T-cell (primary cell): ENCODE measurements at regions not wholly inside any gene's neighbourhood (a gene's known extent, or its start where the extent isn't known, plus 50 kb on each side); places are given as distances from the start of the nearest gene placed in this dataset.

ENCODE experiments used
- ATAC-seq, 4 experiments: fragments of 200-7000 bp in 3 of 4; fragments of 150-1000 bp in 1 of 4; cut with Tn5 transposase; replicated peaks in 1 of 4; 1 replicate in 3 of 4; 2 replicates in 1 of 4; pipeline ENCODE4 v1.10.0; 2021; ENCODE audit warnings: moderate library complexity in 3 of 4, mild to moderate bottlenecking in 2 of 4, moderate number of reproducible peaks in 1 of 4
- CTCF ChIA-PET, 2 donors: fragments of 300-600 bp; sonication (Branson Sonifier 250); formaldehyde crosslinking; loops; one replicate each; lab custom pipeline; 2022; ENCODE audit warnings: antibody characterized with exemption in 2 of 2; lab: Charles Lee
- POLR2A ChIA-PET, 2 donors: fragments of 300-600 bp; sonication (Branson Sonifier 250); formaldehyde crosslinking; loops; one replicate each; lab custom pipeline; 2022; ENCODE audit warnings: antibody characterized with exemption in 2 of 2; lab: Charles Lee
- DNase-seq, 35 experiments: peaks; one replicate each; pipeline versions ENCODE4 v3.0.0 to v3.0.0-alpha.2; 2013 to 2023
- H3K27ac ChIP-seq: one replicate; pipeline ENCODE4 v1.5.1; 2013; ENCODE audit warnings: low read length
- H3K27me3 ChIP-seq, 2 experiments: replicated peaks in 1 of 2; 1 replicate in 1 of 2; 2 replicates in 1 of 2; pipeline versions ENCODE4 v1.6.1 to v1.7.0; 2013; ENCODE audit warnings: low read length in 1 of 2, mixed read lengths in 1 of 2; ENCODE audit not compliant: control insufficient read depth in 2 of 2, insufficient read depth in 2 of 2; ENCODE audit errors: extremely low read depth in 1 of 2
- H3K36me3 ChIP-seq, 2 donors: 1 replicate in 1 of 2; 2 replicates in 1 of 2; pipeline versions ENCODE4 v1.6.1 to v1.7.0; 2013; ENCODE audit warnings: low read length in 1 of 2; ENCODE audit not compliant: control insufficient read depth in 2 of 2, insufficient read depth in 1 of 2; ENCODE audit errors: extremely low read depth in 1 of 2
- H3K4me1 ChIP-seq, 2 experiments: 1 replicate in 1 of 2; 2 replicates in 1 of 2; pipeline versions ENCODE4 v1.6.1 to v1.7.0; 2013; ENCODE audit warnings: low read length in 2 of 2, mixed read lengths in 1 of 2; ENCODE audit not compliant: insufficient read depth in 2 of 2, control insufficient read depth in 1 of 2; ENCODE audit errors: extremely low read depth in 1 of 2
- H3K4me3 ChIP-seq, 2 donors: 1 replicate in 1 of 2; 2 replicates in 1 of 2; pipeline versions ENCODE4 v1.5.1 to v1.7.0; 2013; ENCODE audit warnings: mild to moderate bottlenecking in 2 of 2, low read length in 1 of 2, moderate library complexity in 1 of 2; ENCODE audit not compliant: control insufficient read depth in 1 of 2; ENCODE audit errors: extremely low read depth in 1 of 2
- H3K9me3 ChIP-seq: 2 replicates; pipeline ENCODE4 v1.7.0; 2013
- H3K27ac Mint-ChIP-seq, 2 donors: one replicate each; pipeline ENCODE4 v1.8.0; 2020 to 2021; ENCODE audit warnings: mild to moderate bottlenecking in 2 of 2, mixed read lengths in 2 of 2
- H3K27me3 Mint-ChIP-seq, 2 donors: one replicate each; pipeline ENCODE4 v1.8.0; 2021 to 2022; ENCODE audit warnings: mixed read lengths in 2 of 2
- H3K36me3 Mint-ChIP-seq: one replicate; pipeline ENCODE4 v1.8.0; 2021; ENCODE audit warnings: mixed read lengths
- H3K4me1 Mint-ChIP-seq, 3 donors: one replicate each; pipeline ENCODE4 v1.8.0; 2020 to 2022; ENCODE audit warnings: mixed read lengths in 3 of 3, mild to moderate bottlenecking in 1 of 3
- H3K4me3 Mint-ChIP-seq, 3 donors: one replicate each; pipeline ENCODE4 v1.8.0; 2020 to 2022; ENCODE audit warnings: mild to moderate bottlenecking in 3 of 3, mixed read lengths in 3 of 3, moderate library complexity in 3 of 3
- H3K9me3 Mint-ChIP-seq, 3 donors: one replicate each; pipeline ENCODE4 v1.8.0; 2020 to 2022; ENCODE audit warnings: mixed read lengths in 3 of 3
- WGBS: methylation state at CpG from one replicate; pipeline ENCODE4 v1.1.5; 2013; ENCODE audit warnings: missing lambda C conversion rate; ENCODE audit not compliant: insufficient coverage; 5-methylcytosine and 5-hydroxymethylcytosine counted together

DNA sequence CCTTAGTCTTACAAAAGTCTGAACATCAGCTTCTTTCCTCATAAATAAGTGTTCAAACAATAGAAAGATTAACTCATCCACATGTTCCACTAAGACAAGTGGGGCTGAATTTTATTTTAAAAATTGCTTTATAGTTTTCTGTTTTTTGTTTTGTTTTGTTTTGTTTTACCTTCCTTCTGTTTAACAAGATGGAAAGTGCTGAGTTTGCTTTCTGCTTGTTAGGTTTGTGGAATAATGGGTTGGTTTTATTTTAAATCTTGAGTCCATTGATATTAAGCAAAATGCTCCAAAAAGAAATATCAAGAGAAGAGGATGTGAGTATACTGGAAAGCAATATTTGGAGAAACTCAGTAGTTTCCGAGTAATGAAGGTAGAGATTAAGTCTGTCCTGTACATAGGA is 458.7 kb downstream of the FAT4 start:
- Histone ChIP-seq H3K4me1 (no peaks in the 10 kb centered on the region), H3K36me3 (no peaks in the 10 kb centered on the region), H3K27ac (no peak overlapping the region), H3K4me3 (no peak overlapping the region), H3K9me3 (no peaks in the 10 kb centered on the region), H3K27me3 (no peaks in the 10 kb centered on the region)
- ChIA-PET CTCF (no interaction called here), POLR2A (no interaction called here)
- no peak overlapping the region for H3K27ac Mint-ChIP-seq
- no peaks in the 10 kb centered on the region for H3K36me3 Mint-ChIP-seq
- whole genome bisulfite sequencing: no CpG with 5 or more reads among the region's 1 CpG
- no peaks in the 10 kb centered on the region for H3K4me1 Mint-ChIP-seq
- ATAC-seq (no peak), DNase-seq (no peak)
- H3K4me3 Mint-ChIP-seq: no peak overlapping the region
- H3K9me3 Mint-ChIP-seq: peaks cover 11 to 27% (median 16%) of the 10 kb centered on the region in 3 donors
- no peaks in the 10 kb centered on the region for H3K27me3 Mint-ChIP-seq

DNA sequence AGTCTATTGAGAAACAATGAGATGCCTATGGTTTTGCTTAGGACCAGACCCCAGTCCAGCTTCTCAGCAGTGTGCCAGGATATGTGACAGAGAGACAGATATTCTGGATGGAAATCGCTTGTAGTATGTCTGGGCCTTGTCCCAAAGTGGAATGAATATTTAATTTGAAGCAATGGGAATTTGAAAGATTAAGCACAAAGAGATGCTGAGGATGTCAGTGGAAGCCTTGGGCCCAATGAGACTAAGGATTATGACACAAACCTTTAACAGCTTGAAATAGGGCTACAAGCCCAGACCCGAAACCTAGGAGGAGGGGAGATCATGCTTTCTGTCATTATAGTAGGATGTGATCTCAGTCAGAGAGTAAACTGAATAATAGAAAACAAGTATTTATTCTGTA is 459.2 kb downstream of the FAT4 start:
- Mint-ChIP-seq H3K27ac (no peak overlapping the region), H3K9me3 (peaks cover 12 to 27% (median 16%) of the 10 kb centered on the region in 3 donors), H3K4me1 (no peaks in the 10 kb centered on the region), H3K27me3 (no peaks in the 10 kb centered on the region), H3K4me3 (no peak overlapping the region), H3K36me3 (no peaks in the 10 kb centered on the region)
- no peak for ATAC-seq
- no peak for DNase-seq
- 73% methylated on average over 2 of the region's 2 CpGs for WGBS
- ChIA-PET CTCF (no interaction called here), POLR2A (no interaction called here)
- Histone ChIP-seq H3K4me1 (no peaks in the 10 kb centered on the region), H3K4me3 (no peak overlapping the region), H3K9me3 (no peaks in the 10 kb centered on the region), H3K36me3 (no peaks in the 10 kb centered on the region), H3K27me3 (no peaks in the 10 kb centered on the region), H3K27ac (no peak overlapping the region)

DNA sequence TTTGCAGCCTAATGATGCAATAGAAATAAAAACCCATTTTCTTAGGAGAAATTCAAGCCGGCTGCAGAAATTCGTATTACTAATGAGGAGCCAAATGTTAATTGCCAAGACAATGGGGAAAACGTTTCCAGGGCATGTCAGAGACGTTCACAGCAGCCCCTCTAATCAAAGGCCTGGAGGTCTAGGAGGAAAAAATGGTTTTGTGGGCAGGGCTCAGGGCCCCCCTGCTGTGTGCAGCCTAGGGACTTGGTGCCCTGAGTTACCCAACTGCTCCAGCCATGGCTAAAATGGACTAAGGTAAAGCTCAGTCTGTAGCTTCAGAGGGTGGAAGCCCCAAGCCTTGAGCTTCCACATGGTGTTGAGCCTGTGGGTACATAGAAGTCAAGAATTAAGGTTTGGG is 461.4 kb downstream of the FAT4 start:
- ChIA-PET POLR2A (no interaction called here), CTCF (no interaction called here)
- no peaks in the 10 kb centered on the region for H3K27me3 Mint-ChIP-seq
- no peak overlapping the region for H3K27ac Mint-ChIP-seq
- Histone ChIP-seq H3K4me1 (no peaks in the 10 kb centered on the region), H3K9me3 (no peaks in the 10 kb centered on the region), H3K27ac (no peak overlapping the region), H3K27me3 (no peaks in the 10 kb centered on the region), H3K36me3 (no peaks in the 10 kb centered on the region), H3K4me3 (no peak overlapping the region)
- H3K36me3 Mint-ChIP-seq: no peaks in the 10 kb centered on the region
- H3K9me3 Mint-ChIP-seq: peaks cover 13 to 27% (median 19%) of the 10 kb centered on the region in 3 donors
- 69% methylated on average over 3 of the region's 4 CpGs for WGBS
- ATAC-seq (no peak), DNase-seq (no peak)
- no peaks in the 10 kb centered on the region for H3K4me1 Mint-ChIP-seq
- H3K4me3 Mint-ChIP-seq: no peak overlapping the region

DNA sequence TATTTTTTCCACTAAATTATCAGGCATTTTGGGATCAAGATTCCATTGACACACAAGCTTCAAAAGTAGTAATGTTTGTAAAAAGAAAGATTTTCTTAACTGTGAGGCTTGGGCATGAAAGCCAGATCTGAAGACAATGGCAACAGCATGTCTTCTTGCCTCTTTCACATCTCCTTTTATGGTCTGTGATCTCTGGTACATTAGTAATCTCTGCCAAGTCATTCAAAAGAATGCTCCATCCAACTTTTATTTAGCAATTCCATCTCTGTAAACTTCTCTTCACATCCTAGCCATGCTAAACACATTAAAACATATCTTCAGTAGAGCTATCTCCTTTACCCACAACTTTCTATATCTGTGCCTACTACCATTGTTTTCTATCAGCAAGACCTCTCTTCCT is 465.4 kb downstream of the FAT4 start:
- no peak overlapping the region for H3K27ac Mint-ChIP-seq
- no peak overlapping the region for H3K27ac ChIP-seq
- ChIA-PET CTCF (no interaction called here), POLR2A (interaction anchor here in 1 of 2 donors (0.6 kb wide), 1 partner anchor 15 kb away, joined by 3 read pairs; no protein-coding TSS in a partner anchor)
- no peaks in the 10 kb centered on the region for H3K27me3 ChIP-seq
- H3K27me3 Mint-ChIP-seq: no peaks in the 10 kb centered on the region
- H3K9me3 Mint-ChIP-seq: peaks cover 2 to 16% (median 15%) of the 10 kb centered on the region in 3 donors
- no peak for DNase-seq
- no peaks in the 10 kb centered on the region for H3K36me3 Mint-ChIP-seq
- H3K4me1 Mint-ChIP-seq: no peaks in the 10 kb centered on the region
- no peaks in the 10 kb centered on the region for H3K9me3 ChIP-seq
- ATAC-seq: no peak
- no peak overlapping the region for H3K4me3 ChIP-seq
- no peaks in the 10 kb centered on the region for H3K4me1 ChIP-seq
- no peaks in the 10 kb centered on the region for H3K36me3 ChIP-seq
- H3K4me3 Mint-ChIP-seq: no peak overlapping the region

DNA sequence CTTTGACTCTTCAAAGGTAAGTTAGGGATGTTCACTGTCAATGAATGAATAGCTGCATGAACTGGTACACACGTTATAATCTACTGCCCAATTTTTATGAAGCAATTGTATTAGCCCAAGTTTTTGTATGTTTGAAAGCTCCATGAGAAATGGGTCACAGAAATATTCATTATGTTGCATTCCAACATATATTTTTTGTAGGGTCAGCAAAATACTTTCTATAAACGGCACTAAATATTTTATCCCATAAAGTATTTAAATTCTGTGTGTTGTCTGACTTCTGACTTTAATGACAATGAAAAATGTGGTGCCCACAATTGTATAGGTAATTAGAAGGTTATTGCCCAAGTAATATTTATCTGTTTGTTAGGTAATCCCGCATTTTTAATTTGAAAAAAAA is 466.0 kb downstream of the FAT4 start:
- H3K9me3 ChIP-seq: no peaks in the 10 kb centered on the region
- ATAC-seq (no peak), DNase-seq (no peak)
- Mint-ChIP-seq H3K36me3 (no peaks in the 10 kb centered on the region), H3K9me3 (peaks cover 2 to 15% (median 11%) of the 10 kb centered on the region in 3 donors), H3K27me3 (no peaks in the 10 kb centered on the region), H3K4me3 (no peak overlapping the region), H3K4me1 (no peaks in the 10 kb centered on the region), H3K27ac (no peak overlapping the region)
- no peaks in the 10 kb centered on the region for H3K4me1 ChIP-seq
- CTCF ChIA-PET: no interaction called here
- H3K36me3 ChIP-seq: no peaks in the 10 kb centered on the region
- no peak overlapping the region for H3K27ac ChIP-seq
- H3K27me3 ChIP-seq: no peaks in the 10 kb centered on the region
- POLR2A ChIA-PET: no interaction called here
- no CpG with 5 or more reads among the region's 3 CpGs for WGBS
- H3K4me3 ChIP-seq: no peak overlapping the region

DNA sequence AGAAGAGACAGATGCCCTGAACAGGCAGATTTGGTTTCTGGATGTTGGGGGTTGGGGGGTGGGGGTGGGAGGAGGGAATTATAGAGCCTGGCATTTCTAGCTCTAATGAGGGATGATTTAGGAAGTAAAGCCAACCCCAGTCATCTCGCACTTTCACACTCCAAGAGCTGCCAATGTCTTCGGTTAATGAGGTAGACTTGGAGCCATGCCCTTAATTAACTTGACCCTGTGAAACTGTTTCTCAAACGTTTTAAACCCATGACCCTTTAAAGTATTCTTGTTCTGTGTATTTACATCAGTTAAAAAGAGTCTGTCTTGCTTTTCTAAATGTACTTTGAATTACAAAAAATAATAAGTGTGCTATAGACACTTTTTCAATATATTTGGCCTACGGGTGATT is 466.9 kb downstream of the FAT4 start:
- ATAC-seq: no peak
- ChIA-PET POLR2A (no interaction called here), CTCF (no interaction called here)
- no peaks in the 10 kb centered on the region for H3K4me1 ChIP-seq
- no peaks in the 10 kb centered on the region for H3K36me3 ChIP-seq
- H3K4me3 ChIP-seq: no peak overlapping the region
- DNase-seq: no peak
- H3K27ac ChIP-seq: no peak overlapping the region
- no CpG with 5 or more reads among the region's 4 CpGs for WGBS
- Mint-ChIP-seq H3K27ac (no peak overlapping the region), H3K36me3 (no peaks in the 10 kb centered on the region), H3K9me3 (peaks cover 4 to 15% (median 9%) of the 10 kb centered on the region in 3 donors), H3K4me3 (no peak overlapping the region), H3K27me3 (no peaks in the 10 kb centered on the region), H3K4me1 (no peaks in the 10 kb centered on the region)
- H3K9me3 ChIP-seq: no peaks in the 10 kb centered on the region
- no peaks in the 10 kb centered on the region for H3K27me3 ChIP-seq

DNA sequence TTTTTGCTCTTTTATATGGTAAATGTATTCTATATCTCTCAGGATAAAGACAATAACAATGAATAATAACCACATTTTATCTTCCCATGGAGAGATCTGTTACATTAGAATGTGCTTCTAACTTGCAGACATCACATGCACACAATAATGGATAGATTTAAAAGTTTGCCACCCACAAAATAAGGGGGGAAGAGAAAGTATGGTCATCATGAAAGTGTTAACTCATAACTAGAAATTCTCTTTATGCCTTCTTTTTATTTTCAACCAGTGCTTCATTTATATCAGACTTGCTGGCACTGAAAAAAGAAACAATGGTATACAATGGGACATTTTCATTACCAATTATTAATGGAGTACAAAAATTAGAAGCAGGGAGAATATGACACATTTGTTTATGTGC is 470.0 kb downstream of the FAT4 start:
- no peaks in the 10 kb centered on the region for H3K27me3 ChIP-seq
- no peak overlapping the region for H3K4me3 ChIP-seq
- Mint-ChIP-seq H3K4me1 (no peaks in the 10 kb centered on the region), H3K27ac (no peak overlapping the region), H3K36me3 (no peaks in the 10 kb centered on the region), H3K27me3 (no peaks in the 10 kb centered on the region), H3K9me3 (peaks cover 0 to 11% (median 2%) of the 10 kb centered on the region in 3 donors), H3K4me3 (no peak overlapping the region)
- POLR2A ChIA-PET: no interaction called here
- DNase-seq: no peak
- no peaks in the 10 kb centered on the region for H3K9me3 ChIP-seq
- no peak for ATAC-seq
- no peak overlapping the region for H3K27ac ChIP-seq
- CTCF ChIA-PET: no interaction called here
- H3K36me3 ChIP-seq: no peaks in the 10 kb centered on the region
- no peaks in the 10 kb centered on the region for H3K4me1 ChIP-seq
